NCI-H460 (cell line): ENCODE measurements at regions not wholly inside any gene's neighbourhood (a gene's known extent, or its start where the extent isn't known, plus 50 kb on each side); places are given as distances from the start of the nearest gene placed in this dataset.
"Not testable (repeated sequence)": the region's sequence is repeated elsewhere in the genome, so short reads cannot be mapped to it uniquely, and the experiment has no call there.

ENCODE experiments used
- DNase-seq: peaks from one replicate; pipeline ENCODE4 v3.0.0-alpha.2; 2016; ENCODE audit warnings: low read depth; ENCODE audit errors: extremely low read depth

DNA sequence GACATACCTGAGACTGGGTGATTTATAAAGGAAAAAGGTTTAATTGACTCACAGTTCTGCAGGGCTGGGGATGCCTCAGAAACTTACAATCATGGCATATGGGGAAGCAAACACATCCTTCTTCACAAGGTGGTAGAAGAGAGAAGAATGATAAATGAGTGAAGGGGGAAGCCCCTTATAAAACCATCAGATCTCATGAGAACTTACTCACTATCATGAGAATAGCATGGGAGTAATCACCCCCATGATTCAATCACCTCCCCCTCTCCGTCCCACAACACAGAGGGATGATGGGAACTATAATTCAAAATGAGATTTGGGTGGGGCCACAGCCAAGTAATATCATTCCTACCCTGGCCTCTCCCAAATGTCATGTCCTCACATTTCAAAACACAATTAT lies 1206.0 kb upstream of the CELF4 start:
- not testable (repeated sequence) for DNase-seq

DNA sequence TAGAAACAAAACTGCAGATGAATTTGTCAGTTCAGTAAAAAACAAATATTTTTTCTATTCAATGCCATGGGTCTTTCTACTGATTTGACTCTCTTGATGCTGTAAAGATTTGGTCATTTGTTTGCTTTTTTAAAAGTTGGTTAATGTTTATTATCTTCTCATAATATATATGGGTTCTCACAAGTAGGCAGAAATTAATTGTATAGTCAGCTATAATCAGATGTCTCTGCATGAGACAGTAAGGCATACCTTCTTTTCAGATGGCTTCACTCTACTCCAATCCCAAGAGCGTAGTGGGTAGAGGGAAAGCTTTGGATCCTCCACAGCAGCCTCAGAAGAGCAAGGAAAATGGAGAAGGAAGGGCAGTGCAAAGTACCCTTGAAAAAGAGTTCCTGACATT lies 1202.9 kb upstream of the CELF4 start:
- DNase-seq, result no peak

DNA sequence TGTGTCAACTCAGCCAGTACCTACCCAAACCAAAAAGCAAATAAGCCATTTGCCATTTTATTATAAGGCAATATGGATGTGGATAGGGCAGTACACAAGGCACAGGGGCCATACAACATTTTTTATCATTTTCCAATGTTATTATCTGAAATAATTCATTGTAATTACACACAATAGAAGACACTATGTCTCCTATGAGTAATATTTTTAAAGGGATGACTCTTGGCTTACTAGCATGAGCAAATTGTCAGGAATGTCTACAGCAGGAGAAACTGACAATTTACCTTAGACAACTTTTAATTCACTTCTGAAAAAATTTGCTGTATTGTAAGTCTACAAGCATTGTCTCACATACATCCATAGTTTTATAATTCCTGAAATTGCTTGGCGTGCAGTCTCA lies 1193.9 kb upstream of the CELF4 start:
- no peak for DNase-seq

DNA sequence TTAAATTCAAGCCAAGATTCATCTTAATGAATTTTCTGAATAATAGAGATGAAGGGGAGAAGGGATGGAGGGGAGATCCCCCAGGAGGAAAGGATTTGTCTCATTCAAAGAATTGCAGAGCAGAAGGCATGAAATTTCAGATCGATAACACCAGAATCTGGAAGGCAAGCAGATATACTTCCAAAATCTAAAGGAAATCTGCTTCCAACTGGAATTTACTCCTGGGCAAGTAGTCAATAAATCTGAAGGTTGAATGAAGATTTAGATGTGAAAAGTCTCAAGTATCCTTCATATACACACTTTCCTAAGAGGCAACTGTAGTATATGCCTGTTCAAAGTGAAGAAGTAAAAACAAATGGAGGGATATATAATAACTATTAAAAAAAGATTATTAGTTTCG lies 1190.8 kb upstream of the CELF4 start:
- no peak for DNase-seq

DNA sequence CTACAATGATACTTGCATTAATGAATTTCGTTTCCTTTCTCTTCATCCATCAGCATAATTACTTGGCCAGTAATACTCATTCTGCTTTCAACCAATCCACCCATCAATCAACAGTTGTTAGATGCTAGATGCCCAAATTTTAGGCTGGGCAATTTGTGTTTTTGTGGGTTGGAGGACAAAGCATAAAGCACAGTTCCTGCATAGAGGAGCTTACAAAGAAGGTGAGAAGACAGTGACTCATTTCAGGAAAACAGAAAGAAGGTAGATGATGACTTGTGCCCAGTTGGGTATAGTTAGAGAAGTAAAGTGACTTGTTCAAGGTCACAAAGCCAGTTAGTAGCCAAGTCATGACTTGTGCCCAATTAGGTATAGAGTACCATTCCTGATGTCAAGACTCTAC lies 1186.8 kb upstream of the CELF4 start:
- no peak for DNase-seq

DNA sequence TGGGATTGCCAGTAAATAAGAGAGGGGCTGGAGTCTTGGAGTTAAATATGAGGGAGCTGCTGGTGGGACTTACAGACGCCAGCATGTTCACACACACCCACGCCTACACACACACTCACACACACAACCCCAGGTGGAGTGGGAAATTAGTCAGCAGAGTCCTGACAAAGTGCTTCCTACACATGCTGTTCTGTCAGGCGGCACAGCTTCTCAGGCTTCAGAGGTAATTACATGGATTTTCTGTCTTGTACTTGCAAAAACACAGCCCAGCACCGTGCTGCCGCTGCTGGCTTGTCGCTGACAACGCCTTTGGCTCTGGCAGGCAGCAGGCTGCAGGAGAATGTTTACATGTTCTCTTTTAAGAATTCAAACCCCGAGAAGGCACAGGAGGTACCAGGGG lies 1186.3 kb upstream of the CELF4 start:
- no peak for DNase-seq

DNA sequence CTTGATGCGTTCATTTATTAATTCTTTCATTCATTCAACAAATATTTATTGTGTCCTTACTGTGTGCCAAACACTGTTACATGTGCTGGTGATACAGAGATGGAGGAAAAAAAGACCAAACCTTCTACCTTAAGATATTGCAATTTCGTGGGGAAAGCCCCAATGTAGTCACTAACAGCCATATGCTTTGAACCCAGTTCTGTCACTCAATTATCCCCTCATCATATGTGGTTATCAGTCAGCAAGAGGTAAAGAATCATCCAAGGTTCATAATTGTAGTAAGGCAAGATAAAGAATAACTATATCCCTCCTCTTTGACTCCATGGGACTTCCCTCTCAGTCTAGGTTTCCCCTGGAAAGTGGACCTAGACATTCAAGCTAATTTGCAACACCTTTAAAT lies 1185.6 kb upstream of the CELF4 start:
- no peak for DNase-seq

DNA sequence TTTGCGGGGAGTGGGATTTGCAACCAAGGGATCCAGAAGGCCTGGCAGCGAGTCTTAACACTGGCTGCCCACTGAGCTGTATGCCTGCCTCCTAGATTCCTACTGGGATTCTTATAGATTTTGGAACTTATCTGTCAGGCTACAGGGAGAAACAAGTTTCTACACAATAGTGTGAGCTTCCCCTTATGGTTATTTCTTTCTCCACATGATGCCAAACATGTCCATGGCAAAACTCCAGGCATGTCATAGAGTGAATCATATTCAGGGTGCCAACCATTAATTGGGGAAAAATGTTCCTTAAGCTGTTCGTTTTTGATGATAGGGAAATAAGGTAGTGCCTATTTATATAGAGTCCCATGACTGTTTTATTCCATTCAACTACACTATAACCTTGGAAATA lies 1185.2 kb upstream of the CELF4 start:
- no peak for DNase-seq

DNA sequence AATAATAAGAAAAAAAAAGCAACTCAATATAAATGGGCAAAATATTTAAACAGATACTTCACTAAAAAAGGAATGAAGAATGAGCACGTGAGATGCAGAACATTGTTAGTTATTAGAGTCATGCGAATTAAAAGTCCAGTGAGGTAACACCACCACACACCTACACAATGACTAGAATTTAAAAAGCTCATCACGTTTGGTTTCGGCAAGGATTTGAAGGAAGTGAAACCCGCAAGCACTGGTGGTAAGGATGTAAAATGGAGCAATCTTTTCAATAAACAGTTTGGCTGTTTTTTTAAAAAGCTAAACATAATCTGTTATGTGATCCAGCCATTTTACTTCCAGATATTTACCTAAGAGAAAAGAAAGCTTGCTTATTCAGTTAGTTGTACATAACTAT lies 1181.6 kb upstream of the CELF4 start:
- no peak for DNase-seq

DNA sequence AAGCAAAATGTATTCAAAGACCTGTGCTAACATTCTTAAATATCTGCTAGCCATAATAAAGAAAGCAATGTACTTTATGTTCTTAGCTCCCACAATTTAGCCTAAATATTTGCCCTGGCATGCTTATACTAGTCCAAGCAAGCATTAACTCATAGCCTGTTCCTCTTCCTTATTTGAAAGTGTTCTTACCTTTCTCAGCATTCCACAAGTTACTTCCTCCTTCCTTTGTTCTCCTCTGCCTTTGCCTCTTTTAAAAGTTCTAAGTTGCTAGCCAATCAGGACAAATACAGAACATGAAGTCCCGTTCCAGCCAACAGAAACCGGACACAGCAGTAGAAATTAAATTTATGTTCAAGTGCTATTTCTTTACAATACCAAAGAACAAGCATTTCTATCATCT lies 1154.6 kb upstream of the CELF4 start:
- DNase-seq, result not testable (repeated sequence)

DNA sequence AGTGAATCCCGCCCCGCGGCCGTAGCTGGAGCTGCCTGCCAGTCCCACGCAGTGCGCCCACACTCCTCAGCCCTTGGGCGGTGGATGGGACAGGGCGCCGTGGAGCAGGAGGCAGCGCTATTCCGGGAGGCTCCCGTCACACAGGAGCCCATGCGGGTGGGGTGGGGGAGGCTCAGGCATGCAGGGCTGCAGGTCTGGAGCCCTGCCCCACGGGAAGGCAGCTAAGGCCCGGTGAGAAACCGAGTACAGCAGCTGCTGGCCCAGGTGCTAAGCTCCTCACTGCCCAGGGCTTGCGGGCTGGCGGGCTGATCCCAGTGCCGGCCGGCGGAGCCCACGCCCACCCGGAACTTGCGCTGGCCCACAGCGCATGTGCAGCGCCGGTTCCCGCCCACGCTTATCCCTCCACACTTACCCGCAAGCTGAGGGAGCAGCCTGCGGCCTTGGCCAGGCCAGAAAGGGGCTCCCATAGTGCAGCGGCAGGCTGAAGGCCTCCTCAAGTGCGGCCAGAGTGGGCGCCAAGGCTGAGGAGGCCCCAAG lies 1152.8 kb upstream of the CELF4 start:
- DNase-seq, result no peak

DNA sequence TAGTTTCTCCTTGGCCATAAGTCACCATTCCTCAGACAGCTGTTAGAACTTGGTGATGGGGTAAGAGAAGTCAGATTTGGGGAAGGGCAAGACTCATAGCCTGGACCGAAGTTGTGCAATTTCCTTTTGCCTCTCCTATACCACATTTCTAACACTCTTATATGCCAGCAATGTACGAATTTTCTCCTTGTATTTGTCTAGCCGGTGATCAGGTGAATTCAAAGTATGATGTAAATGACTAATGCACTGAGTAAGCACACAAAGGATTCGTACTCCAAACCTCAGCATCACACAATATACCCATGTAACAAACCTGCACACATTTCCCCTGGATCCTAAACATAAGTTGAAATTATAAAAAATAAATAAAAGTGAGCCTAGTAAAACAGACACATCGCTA lies 1143.5 kb upstream of the CELF4 start:
- no peak for DNase-seq

DNA sequence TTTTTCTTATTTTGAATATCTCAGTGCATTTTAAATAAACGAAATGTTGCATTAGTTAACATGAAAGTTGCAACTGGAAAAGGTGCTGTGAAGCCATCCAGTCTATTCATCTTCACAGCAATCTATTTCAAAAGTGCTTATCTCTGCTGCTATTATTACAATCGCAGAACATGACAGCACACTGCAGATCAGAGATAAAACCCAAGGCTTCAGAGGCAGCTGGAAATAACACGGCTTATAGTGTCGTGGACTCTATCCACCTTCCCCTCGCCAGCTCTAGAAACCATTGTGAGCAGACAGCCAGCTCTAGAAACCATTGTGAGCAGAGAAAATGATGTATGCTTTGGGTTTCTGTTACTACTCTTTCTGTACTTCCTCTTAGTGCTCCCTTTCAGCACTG lies 1140.8 kb upstream of the CELF4 start:
- no peak for DNase-seq

DNA sequence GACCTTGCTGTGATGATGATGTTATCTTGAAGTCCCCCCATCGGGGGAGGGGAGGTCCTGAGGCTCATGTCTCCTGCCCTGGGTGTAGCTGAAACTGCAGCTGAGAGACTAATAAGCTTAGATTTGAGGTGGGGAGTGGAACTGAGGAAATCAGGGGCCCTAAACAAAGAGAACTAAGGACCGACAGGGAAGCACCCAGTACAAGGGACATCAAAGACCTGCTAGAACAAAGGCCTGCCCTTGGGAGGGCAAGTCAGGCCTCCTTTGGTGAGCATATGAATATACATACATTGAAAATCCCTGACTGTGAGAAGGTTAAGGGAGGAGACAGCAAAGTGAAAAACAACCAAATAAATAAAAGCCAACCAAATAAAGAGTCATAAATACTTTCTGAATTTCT lies 1132.5 kb upstream of the CELF4 start:
- no peak for DNase-seq

DNA sequence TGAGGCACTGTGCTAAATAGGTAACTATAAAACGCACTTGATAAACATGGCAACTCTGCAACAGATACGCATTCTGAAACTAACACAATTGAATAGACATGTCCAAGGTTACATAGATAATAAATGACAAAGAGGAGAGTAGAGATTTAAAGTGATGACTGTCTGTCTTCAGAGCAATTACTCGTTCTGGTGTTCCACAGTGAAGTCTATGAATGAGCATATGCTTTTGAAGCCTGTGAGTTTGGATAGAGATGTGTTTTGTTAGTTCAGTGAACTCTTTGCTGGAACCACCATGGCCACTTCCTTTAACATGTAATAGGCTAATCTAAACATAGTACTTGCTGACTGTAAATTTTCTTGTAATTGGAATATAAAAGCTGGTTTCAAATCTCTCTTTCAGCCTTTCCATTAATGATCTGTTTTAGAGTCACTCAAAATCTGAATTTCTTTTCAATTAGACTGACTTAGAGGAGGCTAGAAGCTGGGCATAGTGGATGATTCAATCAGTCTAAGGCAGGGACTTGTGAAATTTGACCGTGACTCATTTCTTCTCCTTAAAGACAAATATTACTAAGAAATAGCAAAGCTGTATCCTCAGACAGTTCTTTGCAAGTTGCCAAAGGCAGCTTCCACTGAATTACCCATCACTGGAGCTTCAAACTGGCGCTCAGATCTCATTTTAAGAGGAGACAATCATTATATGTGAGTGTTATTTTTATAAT lies 1130.1 kb upstream of the CELF4 start:
- DNase-seq, result peak; percentile 6

DNA sequence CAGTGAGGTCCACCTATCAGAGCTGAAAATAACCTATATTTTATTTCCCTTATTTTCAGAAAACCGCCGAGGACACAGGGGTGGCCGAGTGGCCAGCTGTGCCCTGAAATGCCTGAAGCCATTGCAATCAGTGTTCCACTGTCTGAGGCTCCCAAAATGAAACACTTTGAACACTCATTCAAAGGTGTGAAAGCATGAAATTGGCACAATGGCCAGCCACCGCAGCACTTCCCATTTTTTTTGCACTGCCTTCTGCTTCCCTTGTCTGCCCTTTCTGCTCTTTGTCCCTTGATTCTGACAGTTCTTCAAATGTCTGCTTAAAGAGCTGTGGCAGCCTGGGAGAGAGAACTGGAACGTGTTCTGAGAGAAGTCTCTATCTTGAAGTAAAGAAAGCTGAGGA lies 1127.5 kb upstream of the CELF4 start:
- no peak for DNase-seq

DNA sequence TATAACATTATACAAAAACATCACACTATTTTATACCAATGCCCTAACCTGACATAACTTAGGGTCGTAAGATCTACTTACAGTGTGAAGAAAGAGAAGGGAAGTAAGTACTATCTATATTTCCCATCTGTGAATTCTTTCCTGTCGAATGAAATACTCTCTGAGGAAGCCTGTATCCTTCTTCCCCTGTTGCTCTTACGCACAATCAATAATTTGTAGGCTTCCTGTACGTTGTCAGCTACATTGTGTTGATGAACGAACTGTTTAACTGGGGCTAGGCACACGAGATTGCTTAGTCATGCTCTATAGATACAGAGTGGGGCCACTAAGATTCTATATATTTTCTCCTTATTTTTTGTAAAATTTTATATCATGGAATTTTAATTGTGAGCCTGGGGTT lies 1125.0 kb upstream of the CELF4 start:
- no peak for DNase-seq

DNA sequence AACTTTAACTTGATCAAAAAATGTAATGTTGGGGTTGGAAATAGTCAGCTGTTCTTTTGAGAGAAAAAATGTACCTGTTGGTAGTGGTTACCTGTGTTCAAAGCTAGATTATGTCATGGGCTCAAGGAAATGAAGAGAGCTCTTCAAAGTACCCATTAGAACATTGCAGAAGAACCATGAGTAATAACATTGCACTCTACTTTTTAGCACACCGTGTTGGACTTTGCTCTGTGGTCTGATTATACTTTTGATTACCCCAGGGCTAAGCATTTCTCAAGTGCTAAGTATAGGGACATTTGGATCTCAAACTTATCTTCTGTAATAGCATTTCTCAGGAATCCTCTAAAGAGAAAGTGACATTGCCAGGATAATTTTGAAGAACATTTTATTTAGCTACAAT lies 1122.8 kb upstream of the CELF4 start:
- DNase-seq, result no peak

DNA sequence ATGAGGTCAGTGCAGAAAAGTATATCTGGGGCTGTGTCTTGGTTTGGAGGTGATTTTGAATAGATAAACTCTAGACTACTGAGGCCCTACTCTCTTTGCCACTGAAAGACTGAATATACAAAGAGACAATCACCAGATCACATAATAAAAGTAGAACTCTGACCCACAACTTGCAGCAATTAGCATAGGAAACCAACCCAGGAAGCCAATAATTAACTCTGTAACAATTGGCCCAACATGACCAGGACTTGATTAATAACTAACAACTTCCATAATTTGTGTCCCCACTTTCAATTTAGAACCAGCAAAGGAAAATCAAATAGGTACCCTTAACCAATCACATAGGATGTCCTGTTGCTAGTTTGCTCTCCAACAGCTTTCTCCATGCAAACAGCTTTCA lies 1104.9 kb upstream of the CELF4 start:
- DNase-seq, result no peak

DNA sequence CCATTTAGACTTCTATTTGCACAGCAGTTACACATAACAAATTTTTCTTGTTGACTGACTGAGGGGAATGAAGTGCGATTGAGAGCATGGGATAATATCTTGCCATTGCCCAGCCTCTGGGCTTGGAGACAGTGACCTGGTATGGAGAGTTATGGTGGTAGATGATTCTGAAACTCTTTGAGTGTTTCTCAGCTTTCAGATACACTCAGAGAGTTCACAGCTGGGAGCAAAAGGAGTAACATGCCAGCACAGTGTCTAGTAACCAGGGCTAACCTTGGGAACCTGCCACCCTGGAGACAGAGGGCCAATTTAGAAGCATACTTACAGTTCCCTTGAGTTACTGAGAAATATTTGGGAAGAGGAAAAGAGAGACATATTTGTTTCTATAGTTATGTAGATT lies 1099.3 kb upstream of the CELF4 start:
- DNase-seq, result no peak

DNA sequence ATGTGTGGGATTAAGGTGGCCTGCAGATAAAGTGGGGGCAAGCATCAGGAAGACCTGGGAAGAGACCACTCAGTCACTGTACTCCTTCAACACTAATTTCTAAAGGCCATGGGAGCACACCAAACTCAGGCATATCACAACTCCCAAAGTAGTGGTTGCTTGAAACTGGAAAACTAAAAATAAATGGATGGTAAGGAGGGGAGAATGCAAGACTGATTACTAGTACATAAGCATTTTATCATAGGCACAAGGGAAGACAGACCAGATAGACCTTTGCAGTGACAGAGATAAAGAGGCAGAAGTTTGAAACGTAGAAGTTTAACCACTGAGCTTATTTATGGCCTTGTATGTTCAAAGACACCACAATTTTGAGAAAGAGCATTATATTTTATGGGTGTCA lies 1098.1 kb upstream of the CELF4 start:
- DNase-seq, result no peak

DNA sequence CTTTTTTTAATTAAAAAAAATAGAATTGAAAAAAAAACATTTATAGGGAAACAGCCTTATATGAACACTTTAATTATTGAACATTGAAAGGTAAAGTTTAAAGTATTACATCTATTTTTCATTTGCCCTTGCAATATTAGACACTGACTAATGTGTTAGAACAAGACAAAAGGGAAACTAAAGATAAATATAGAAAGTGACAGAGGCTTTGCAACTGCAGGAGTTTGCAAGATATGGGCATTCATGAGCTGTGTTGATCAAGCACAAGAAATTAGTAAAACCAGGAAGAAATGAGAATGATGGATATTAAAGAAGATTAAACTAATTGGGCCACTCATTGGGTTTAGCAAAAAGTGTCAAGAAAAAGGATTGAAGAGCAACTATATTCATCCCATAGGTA lies 1097.7 kb upstream of the CELF4 start:
- no peak for DNase-seq

DNA sequence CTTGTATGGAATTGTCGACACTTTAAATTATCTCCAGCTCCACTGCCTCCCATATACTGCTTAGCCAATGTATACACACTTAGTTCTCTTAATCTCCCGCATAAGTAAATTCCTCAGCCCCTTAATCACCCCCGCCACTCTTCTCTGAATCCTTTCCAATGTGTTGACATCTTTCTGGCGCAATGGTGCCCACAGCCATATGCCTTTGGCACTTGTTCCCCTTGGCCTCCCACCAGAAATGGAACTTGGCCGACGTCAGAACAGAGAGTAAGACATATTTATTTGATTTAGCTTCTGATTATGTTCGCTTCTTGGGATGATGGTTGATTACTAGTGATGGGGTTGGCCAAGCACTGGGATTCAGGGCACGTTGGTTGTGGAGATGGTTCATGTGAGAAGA lies 1089.3 kb upstream of the CELF4 start:
- no peak for DNase-seq
